ENCODE measurements at regions not wholly inside any gene's neighbourhood (a gene's known extent, or its start where the extent isn't known, plus 50 kb on each side); places are given as distances from the start of the nearest gene placed in this dataset.
"Not testable (repeated sequence)": the region's sequence is repeated elsewhere in the genome, so short reads cannot be mapped to it uniquely, and the experiment has no call there.

DNA sequence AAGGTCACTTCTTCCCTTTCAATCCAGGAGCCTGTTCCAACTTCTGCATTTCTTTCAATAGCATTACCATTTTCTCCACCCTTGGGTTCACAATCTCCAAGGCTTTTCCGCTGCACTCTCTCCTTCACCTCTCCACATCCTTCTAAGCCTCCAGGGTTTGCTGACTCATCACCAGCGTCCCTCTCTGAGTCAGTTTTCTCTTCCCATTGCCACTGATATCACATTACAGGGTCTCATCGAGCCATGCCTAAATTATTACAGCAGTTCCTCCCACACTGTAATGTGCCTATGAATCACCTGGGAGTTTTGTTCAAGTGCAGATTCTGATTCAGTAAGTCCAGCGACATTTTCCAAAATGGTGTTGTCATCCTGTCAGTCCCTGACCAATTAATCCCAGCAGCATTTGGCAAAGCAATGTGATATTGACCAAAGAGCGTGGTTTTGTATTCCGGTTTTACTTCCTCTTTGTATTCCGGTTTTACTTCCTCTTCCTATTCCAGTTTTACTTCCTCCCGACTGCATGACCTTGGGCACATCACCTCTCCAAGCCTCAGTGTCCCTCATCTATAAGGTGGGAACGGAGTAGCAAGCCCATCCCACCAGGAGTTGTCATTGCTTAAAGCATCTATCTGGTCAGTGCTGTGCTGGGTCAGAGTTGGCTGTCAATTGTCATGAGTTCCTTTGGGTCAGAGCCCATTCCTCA, 208.3 kb upstream of the NBPF12 start:
- not testable (repeated sequence) for DNase-seq (ENCODE audit: extremely low read depth, low read depth)

DNA sequence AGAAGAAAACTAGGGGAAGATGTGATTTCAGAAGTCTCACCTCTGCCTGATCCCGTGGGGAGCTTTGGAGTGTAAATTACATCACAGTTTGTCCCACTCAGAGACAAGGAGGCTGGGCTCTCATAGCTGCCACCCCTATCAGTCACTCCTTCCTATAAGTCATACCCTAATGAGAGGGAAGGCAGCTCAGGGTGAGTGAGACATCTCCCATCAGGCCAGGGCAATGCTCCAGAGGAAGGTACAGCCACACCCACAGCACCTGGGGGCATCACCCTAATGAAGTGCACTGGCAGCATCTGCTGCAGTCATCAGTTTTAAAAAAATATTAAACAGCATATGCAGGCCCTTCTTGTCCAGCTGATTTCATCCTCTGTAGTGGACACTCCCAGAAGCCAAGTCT, 223.1 kb upstream of the NBPF12 start:
- DNase-seq (ENCODE audit: extremely low read depth, low read depth), result not testable (repeated sequence)

DNA sequence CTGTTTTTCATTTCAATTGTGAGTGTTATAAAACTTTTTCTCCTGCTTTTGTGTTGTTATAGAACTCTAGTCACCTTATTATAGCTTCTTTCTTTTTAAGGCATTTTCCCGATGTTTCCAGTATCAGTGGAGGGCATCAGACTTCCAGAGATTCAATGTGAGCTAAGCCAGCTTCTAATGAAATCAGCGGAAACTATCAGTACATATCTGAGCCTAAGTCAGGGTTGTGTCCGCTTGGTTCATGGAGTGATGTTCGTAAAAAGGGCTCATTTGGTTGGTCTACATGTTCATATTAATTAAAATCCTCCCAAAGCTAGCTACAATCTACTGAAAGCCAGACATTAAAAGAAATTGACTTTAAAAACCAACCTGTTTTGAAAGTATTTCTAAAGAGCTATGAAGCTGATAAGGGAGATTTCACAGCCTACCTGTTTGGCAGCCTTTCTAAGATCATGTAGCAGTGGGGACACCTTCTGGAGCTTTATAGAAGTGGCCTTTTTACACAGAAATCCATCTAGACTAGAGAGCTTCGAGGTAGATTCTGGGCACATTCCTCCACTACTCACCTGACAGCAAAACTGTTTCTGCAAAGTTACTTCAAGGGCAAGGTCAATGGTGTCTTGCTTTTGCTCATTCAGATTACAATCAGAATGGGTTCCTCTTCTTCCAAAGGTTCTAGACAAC, 227.1 kb upstream of the NBPF12 start:
- DNase-seq (ENCODE audit: extremely low read depth, low read depth), result not testable (repeated sequence)
- TF ChIP-seq, protein P1, sequence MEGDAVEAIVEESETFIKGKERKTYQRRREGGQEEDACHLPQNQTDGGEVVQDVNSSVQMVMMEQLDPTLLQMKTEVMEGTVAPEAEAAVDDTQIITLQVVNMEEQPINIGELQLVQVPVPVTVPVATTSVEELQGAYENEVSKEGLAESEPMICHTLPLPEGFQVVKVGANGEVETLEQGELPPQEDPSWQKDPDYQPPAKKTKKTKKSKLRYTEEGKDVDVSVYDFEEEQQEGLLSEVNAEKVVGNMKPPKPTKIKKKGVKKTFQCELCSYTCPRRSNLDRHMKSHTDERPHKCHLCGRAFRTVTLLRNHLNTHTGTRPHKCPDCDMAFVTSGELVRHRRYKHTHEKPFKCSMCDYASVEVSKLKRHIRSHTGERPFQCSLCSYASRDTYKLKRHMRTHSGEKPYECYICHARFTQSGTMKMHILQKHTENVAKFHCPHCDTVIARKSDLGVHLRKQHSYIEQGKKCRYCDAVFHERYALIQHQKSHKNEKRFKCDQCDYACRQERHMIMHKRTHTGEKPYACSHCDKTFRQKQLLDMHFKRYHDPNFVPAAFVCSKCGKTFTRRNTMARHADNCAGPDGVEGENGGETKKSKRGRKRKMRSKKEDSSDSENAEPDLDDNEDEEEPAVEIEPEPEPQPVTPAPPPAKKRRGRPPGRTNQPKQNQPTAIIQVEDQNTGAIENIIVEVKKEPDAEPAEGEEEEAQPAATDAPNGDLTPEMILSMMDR (IDR thresholded peaks at IDR 0.05; ENCODE audit: low read depth, low read length), result peak; percentile 9

DNA sequence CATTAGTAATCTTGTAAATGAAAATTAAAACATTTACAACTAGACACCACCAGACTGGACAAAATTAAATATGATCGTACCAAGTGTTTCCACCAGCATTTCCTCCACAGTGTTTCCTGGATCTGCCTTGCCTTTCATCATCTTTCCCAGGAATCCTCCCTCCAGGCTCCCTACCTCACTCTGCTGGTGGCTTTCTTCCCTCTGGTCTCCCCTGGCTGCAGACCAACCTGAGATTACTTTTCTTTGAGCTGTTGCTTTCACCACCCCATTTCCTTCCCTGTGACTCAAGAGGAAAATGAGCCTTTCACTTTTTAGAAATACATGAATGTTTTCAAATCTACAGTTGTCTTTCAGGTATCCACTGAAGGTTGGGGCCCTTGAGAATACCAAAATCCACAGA, 228.8 kb upstream of the NBPF12 start:
- not testable (repeated sequence) for DNase-seq (ENCODE audit: extremely low read depth, low read depth)

DNA sequence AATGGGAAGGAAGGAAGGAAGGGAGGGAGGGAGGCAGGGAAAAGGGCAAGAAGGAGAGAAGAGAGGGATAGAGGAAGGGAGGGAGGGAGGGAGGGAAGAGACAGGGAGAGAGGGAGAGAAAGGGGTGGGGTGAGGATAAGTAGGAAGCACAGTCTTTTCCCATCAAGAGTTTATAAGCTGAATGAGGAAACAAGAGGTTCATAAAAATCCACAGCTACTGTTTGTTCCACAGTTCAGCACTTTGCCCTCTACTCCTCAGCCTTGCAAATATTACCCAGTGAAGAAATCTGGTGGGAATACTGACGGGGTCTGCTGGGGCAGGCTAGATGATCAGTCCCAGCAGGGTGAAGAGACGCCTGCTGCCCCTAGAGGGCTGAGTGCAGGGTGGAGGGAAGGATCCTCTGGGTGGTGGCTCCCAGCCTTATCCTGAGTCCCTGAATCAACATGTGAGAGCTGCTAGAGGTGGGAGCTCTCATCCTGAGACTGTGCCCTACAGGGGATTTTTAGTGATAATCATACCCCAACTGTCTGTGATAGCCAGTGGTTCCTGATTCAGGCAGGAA, 233.9 kb upstream of the NBPF12 start:
- DNase-seq (ENCODE audit: extremely low read depth, low read depth), result not testable (repeated sequence)

DNA sequence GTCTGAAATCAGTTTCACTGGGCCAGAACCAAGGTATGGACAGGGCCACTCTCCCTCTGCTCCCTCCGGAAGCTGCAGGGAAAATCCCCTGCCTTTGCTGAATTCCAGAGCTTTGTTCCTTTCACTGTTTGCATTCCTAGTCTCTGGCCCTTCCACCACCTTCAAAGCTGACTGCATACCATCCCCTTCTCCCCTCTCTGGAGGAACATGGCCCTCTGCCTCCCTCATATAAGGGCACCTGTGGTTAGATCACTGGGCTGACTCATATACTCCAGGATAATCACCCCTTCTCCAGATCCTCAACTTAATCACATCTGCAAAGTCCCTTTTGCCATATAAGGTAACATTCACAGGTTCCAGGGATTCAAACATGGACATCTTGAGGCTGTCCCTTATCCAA, 236.8 kb upstream of the NBPF12 start:
- DNase-seq (ENCODE audit: extremely low read depth, low read depth), result not testable (repeated sequence)

DNA sequence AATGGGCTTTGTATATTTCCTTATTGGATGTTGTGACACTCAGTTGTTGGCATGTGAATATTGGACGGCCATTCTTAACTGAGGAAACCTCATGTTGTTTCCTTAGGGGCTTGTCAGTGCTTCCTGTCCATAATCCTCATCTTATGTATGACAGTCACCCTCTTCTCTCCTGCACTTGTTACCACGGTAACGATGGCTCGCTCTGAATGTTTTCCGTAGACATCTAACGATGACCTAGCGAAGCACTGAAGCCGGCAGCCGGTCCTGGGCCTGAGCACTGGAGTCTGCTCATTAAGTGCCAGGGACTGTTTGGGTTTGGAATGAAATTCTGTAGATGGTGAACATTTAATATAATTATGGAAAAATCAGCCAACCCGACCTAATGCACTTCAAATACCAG, 242.7 kb upstream of the NBPF12 start:
- DNase-seq (ENCODE audit: extremely low read depth, low read depth), result not testable (repeated sequence)

DNA sequence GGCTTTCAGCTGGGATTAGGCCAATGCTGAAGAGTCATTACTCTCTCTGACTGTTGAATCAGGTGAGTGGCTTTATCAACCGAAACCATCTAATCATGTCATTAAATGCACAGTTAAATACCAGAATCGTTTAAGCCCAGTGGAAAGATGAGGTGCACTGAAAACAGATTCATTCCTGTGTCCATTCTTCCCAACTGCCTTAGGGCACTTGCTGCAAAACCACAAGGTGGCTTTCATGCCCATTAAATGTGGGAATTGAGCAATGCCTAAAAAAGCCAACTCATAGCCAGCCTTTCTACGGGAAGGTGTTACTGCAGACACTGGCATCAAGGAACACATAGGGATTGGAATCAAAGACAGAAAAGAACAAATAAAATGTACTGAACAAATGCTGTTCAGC, 246.3 kb upstream of the NBPF12 start:
- not testable (repeated sequence) for DNase-seq (ENCODE audit: extremely low read depth, low read depth)

DNA sequence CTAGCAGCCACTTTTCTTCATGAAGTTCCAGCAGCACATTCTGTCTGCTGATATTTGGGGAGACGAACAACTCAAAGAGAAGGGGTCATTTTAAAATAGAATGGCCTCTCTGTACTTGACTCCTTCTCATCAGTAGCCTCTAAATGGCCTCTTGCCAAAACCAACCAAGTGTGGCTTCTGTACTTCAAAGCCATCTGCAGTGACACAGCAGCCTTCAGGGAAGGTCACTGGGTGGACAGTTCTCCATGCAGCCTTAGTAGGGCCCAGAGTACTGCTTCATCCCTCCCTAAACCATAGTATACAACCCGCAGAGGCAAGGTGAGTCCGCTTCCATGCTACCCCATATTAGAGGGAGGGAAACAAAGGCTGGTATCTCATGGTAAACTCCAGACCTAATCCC, 249.2 kb upstream of the NBPF12 start:
- DNase-seq (ENCODE audit: extremely low read depth, low read depth), result not testable (repeated sequence)

DNA sequence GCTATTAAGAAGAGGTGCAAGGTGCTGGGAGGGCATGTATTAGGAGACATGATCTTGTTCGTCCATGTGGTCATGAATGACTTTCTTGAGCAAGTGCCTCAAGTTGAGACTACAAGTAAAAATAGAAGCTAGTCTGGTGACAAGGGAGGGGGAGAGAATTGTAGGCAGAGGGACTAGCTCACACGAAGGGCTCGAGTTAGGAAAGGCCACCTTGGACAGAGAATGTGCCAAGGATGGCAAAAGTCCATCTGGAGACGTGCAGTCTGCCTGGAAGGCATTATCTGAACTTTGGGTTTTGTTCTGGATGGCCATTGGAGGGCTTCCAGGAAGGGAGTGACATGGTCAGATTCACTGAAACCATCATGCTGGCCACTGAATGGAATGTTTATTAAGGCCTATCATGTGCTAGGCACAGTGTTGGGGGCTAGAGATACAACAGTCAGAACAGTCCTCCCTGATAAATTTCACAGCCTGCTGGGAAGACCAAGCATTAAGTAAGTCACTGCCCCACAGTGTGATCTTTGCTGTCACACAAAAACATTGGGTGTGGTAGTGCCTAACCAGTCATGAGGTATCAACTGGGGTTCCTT, 251.3 kb upstream of the NBPF12 start:
- DNase-seq (ENCODE audit: extremely low read depth, low read depth), result not testable (repeated sequence)

DNA sequence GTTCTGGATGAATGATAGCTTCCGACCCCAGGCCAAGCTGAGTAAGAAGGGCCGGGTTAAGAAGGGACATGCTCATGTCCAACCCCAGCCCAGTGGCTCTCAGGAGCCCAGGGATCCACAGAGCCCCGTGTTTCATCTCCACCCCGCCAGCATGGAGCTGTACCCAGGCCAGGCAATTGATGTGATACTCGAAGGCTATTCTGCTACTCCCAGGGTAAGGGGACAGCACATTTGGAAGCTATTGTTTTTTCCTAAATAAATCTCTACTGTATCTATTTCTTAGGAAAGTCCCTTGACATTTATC, 255.0 kb upstream of the NBPF12 start:
- not testable (repeated sequence) for DNase-seq (ENCODE audit: extremely low read depth, low read depth)

DNA sequence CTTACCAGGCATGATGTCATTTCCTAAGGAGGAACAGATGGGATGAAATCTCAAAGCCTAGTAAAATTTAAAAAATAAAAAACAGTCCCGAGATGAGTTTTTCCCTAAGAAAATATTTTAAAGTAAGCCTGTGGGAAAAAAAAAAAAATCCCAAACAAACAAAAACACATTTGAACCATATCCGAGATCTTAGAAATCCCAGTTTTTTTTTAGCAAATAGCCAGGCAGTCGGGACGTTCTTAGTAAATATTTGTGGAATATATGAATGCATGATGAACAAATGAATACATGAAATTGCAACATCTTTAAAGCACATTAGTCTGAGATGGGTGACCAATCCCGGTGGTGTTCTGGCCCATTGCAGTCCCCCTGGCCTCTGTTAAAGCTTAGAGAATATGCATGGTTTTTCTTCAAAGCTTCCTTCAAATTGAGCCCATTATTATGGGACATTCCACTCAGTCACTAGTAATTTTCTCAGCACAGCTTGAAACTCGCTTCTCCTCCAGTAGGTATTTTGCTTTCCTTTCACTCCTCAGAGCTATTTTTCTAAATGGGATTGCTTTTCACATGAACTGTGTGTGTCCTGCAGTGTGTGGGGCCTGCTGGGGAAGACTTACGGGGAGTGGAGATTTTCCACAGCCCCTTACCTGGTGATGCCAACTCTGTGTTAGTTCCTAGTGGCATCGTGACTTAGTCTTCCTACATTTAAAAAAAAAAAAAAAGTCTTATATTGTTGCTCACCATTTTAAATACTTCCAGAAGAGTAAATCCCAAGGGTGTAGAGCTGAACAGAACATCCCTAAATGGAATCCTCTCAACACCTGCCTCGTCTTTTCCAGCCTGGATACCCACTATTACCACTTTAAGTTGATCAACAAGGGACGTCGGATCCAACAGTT, 255.6 kb upstream of the NBPF12 start:
- peak; percentile 30 for DNase-seq (ENCODE audit: extremely low read depth, low read depth)

DNA sequence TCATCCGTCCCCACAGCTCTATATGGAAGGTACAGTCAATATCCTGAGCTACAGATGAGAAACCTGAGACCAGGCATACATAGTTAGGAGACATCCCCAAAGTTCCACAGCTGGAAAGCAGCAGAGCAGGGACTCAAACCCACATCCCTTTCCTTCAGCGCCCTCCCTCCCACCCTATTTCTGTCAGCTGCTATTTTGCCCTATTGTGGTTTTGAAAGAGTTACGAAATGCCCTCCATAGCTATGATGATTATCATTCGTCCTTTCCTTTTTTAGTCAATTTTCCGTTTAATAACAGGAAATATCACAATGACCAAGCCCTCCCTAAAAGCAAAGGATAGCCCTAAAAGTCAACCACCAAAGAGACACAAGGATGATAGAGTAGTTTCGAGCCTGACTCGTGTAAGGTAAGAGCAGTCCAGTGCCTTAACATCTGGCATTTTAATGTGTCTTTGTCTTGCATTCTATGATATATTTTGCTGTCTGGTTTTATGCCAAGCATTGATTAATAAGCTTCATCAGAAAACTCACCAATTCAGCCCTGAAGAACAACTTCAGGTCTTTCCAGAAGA, 264.3 kb upstream of the NBPF12 start:
- not testable (repeated sequence) for DNase-seq (ENCODE audit: extremely low read depth, low read depth)

DNA sequence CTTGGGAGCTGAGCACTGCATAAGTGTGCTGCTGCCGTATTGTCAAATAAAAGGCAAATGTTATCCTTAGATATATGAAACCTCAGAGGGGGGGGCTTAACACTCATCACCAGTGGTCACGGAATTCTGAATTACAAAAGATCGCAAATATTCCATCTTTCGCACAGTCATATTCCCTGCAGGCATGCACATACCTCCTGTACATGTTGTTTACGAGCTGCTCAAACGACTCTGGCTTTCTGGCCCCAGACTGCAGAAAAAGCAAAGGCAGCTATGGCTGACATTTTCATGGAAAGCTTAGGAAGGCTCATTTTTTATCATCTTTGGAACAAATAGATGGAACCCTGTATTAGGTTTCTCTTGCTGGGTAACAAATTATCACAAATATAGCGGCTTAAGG, 265.5 kb upstream of the NBPF12 start:
- DNase-seq (ENCODE audit: extremely low read depth, low read depth), result not testable (repeated sequence)

DNA sequence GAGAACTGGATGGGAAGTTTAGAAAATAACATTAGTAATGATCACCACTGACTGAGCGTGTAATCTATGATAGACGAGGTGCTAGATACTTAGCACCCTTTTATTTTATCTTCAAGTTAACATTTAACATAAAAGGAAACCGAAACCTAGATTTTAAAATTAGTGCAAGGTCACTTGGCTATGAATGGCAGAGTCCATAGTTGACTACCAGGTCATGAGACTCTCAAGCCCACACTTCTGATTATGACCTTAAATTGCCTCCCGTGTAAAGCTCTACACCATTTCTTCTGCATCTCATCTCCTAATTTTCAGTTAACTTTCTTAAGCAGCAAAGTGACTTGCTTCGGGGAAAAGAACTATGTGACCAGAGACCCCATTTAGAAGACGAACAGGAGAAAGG, 266.5 kb upstream of the NBPF12 start:
- not testable (repeated sequence) for DNase-seq (ENCODE audit: extremely low read depth, low read depth)

DNA sequence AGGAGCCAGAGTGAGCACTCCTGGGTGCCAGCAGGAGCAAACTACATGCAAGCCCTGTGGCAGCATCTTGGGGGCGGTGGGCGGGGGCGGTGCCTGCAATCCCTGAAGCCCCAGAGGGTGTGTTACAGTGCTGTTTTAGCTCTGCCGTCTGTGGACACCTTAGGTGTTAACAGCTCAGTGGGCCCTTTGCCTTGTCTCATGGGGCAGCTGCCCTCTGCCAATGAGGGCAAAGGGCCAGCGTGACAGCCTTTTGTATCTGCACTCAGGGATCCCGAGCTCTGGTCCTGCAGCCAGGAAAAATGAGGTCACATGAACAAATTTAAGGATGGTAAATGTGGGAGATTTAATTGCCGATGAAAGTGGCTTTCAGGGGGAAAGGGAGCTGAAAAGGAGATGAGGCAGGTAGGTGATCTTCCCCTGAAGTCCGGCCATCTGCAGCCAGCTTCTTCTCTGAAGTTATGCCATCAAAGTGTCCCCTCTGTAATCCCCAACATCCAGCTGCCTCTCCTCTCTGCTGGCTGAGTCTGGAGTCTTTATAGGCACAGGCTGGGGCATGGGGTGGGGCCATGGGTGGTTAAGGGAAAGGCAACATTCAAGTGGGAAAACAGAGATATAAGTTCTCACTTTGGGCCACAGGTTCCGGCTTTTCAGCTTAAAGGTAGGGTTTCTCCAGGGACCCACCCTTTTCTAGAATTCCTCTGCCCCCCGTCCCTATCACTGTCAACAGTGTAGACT, 267.1 kb upstream of the NBPF12 start:
- not testable (repeated sequence) for DNase-seq (ENCODE audit: extremely low read depth, low read depth)

DNA sequence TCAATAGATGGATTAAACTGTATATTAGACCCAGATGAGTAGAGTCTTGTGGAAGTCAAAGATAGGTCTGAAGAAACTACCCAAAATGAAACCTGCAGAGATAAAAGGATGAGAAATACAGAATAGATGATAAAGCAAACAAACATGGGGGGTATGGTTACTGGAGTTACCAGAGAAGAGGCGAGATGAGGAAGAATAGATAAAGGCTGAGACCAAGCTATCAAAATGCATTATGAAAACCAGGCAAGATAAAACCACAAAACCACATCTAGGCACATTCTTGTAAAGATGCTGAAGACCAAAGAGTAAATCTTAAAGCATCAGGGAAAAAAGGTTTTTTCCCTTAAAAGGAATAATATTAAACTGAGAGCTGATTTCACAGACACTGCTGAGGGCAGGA, 271.8 kb upstream of the NBPF12 start:
- DNase-seq (ENCODE audit: extremely low read depth, low read depth), result not testable (repeated sequence)

DNA sequence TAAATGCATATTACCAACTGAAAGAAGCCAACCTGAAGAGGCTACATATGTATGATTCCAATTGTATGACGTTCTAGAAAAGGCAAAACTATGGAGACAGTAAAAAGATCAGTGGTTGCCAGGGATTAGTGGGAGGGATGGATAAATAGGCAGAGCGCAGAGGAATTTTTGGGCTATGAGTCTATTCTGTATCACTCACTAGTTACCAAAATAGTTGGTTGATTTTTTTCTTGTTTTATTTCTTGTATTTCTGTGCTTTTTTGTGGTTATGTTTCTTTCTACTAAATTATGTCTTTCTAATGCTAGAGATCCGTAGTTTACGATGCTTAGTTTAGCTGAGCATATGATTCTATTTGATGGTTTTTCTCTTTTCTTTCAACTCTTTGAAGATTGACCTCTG, 277.9 kb upstream of the NBPF12 start:
- not testable (repeated sequence) for DNase-seq (ENCODE audit: extremely low read depth, low read depth)

Data from AG09319 (cell line).